ENCODE measurements at regions not wholly inside any gene's neighbourhood (a gene's known extent, or its start where the extent isn't known, plus 50 kb on each side); places are given as distances from the start of the nearest gene placed in this dataset.
A peak's percentile ranks its signal among the peaks of the same experiment; 100 is the strongest.

DNA sequence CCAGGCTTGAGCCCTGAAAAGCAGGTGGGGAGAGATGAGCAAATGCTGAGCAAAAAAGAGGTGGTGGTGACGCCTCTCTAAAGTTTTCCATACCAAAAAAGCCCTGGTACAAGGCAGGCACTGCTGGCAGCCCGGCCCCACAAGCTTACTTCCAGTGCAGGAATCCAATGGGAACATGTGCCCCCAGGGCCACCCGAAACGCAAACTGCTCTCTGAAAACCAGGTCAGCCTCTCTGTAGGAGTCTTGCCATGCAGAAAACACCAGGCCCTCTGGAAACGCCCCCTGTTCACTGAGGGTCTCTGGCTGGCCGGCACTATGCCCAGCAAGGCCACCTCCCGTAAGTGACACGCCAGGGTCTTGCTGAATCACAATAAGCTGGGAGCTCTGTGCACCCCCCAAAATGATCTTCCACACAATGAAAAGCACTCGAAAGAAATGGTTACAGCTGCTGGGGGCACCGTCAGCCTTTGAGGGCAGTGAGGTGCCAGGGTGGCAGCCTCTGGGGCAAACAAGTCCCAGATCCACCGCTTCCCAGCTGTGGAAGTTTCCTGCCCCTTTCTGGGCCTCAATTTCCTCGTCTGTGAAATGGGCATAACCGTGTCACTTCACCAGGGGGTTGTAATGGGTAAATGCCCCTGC lies 170.5 kb downstream of the TOMM20 start (continued):
- TF ChIP-seq, protein P1, sequence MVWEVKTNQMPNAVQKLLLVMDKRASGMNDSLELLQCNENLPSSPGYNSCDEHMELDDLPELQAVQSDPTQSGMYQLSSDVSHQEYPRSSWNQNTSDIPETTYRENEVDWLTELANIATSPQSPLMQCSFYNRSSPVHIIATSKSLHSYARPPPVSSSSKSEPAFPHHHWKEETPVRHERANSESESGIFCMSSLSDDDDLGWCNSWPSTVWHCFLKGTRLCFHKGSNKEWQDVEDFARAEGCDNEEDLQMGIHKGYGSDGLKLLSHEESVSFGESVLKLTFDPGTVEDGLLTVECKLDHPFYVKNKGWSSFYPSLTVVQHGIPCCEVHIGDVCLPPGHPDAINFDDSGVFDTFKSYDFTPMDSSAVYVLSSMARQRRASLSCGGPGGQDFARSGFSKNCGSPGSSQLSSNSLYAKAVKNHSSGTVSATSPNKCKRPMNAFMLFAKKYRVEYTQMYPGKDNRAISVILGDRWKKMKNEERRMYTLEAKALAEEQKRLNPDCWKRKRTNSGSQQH (CRISPR knock-in tag; IDR thresholded peaks at IDR 0.05) = no peak
- TF ChIP-seq HNRNPH1 (optimal IDR thresholded peaks at IDR 0.05; ENCODE audit: low read depth, low read length) = no peak
- TF ChIP-seq HDAC1 (IDR thresholded peaks at IDR 0.05) = no peak
- no peak for TF ChIP-seq TEAD1 (CRISPR knock-in tag; IDR thresholded peaks at IDR 0.05)
- TF ChIP-seq SIN3B (IDR thresholded peaks at IDR 0.05; ENCODE audit: low read depth) = no peak
- peak in 1 of 2 experiments; percentile 65; a peak in 2 of 4 replicates for TF ChIP-seq RCOR1 (IDR thresholded peaks at IDR 0.05; ENCODE audit: borderline replicate concordance in 1 of 2, low read depth in 2 of 2, low read length in 2 of 2)
- no peak for TF ChIP-seq POLR2A (conservative IDR thresholded peaks at IDR 0.05)
- TF ChIP-seq ZNF3 (CRISPR knock-in tag; IDR thresholded peaks at IDR 0.05) = no peak
- no peak for TF ChIP-seq MITF (IDR thresholded peaks at IDR 0.05)
- TF ChIP-seq KLF6 (CRISPR knock-in tag; IDR thresholded peaks at IDR 0.05; ENCODE audit: borderline replicate concordance) = no peak
- TF ChIP-seq STAT5A (IDR thresholded peaks at IDR 0.05; ENCODE audit: borderline replicate concordance, low read length) = no peak
- TF ChIP-seq PTBP1 (IDR thresholded peaks at IDR 0.05; ENCODE audit: low read depth, low read length) = peak; percentile 79; the same call in 1 of the 2 replicates

All from K562 (cell line).